B cell (primary cell): ENCODE measurements at regions not wholly inside any gene's neighbourhood (a gene's known extent, or its start where the extent isn't known, plus 50 kb on each side); places are given as distances from the start of the nearest gene placed in this dataset.

Experiments used
- CTCF ChIP-seq: fragments of 200-600 bp; IDR thresholded peaks from one replicate; pipeline ENCODE4 v1.8.0; 2022; ENCODE audit warnings: antibody characterized with exemption, mild to moderate bottlenecking
- EZH2 ChIP-seq: IDR thresholded peaks from 2 replicates; pipeline ENCODE4 v1.6.1; 2012; ENCODE audit warnings: borderline replicate concordance, low read depth, mild to moderate bottlenecking, moderate library complexity, low read length; ENCODE audit not compliant: insufficient read depth, poor library complexity, severe bottlenecking

- TF ChIP-seq CTCF (no peak), EZH2 (no peak)
Measured at GRCh38 chrX:38991656-38992440, 190.6 kb downstream of the MID1IP1 start.
